Aorta (tissue), 5 donors: ENCODE measurements at regions not wholly inside any gene's neighbourhood (a gene's known extent, or its start where the extent isn't known, plus 50 kb on each side); places are given as distances from the start of the nearest gene placed in this dataset.
A peak's percentile ranks its signal among the peaks of the same experiment; 100 is the strongest.
"Not testable (repeated sequence)": the region's sequence is repeated elsewhere in the genome, so short reads cannot be mapped to it uniquely, and the experiment has no call there.

ENCODE experiments used
- ATAC-seq: fragments of 200-7000 bp; cut with Tn5 transposase; one replicate; pipeline ENCODE4 v1.9.1; 2022; ENCODE audit warnings: moderate library complexity; ENCODE audit not compliant: low FRiP score
- DNase-seq, 2 donors: peaks; one replicate each; pipeline ENCODE4 v3.0.0-alpha.2; 2020
- H3K27ac ChIP-seq, 2 donors: one replicate each; pipeline ENCODE4 v1.5.1; 2013; ENCODE audit warnings: low read length in 2 of 2, mild to moderate bottlenecking in 2 of 2, moderate library complexity in 2 of 2, control low read depth in 1 of 2, inconsistent platforms in 1 of 2, low read depth in 1 of 2
- H3K27me3 ChIP-seq, 2 donors: one replicate each; pipeline ENCODE4 v1.6.1; 2013; ENCODE audit warnings: control low read depth in 1 of 2, low read length in 1 of 2, mild to moderate bottlenecking in 1 of 2, moderate library complexity in 1 of 2; ENCODE audit not compliant: insufficient read depth in 2 of 2, control insufficient read depth in 1 of 2
- H3K36me3 ChIP-seq, 2 donors: one replicate each; pipeline ENCODE4 v1.6.1; 2013; ENCODE audit warnings: control low read depth in 1 of 2, low read length in 1 of 2, mild to moderate bottlenecking in 1 of 2; ENCODE audit not compliant: insufficient read depth in 2 of 2, control insufficient read depth in 1 of 2
- H3K4me1 ChIP-seq, 2 donors: one replicate each; pipeline ENCODE4 v1.6.1; 2013; ENCODE audit warnings: low read length in 2 of 2, control low read depth in 1 of 2, mild to moderate bottlenecking in 1 of 2, moderate library complexity in 1 of 2; ENCODE audit not compliant: insufficient read depth in 2 of 2, control insufficient read depth in 1 of 2
- H3K4me3 ChIP-seq, 2 donors: one replicate each; pipeline ENCODE4 v1.5.1; 2013; ENCODE audit warnings: low read length in 2 of 2, control low read depth in 1 of 2, mild to moderate bottlenecking in 1 of 2
- H3K9me3 ChIP-seq: one replicate; pipeline ENCODE4 v1.6.1; 2013; ENCODE audit warnings: mild to moderate bottlenecking, low read length; ENCODE audit not compliant: control insufficient read depth
- WGBS, 2 donors: extraction: QIAGEN DNeasy Blood & Tissue Kit; methylation state at CpG; one replicate each; pipeline ENCODE4 v1.1.7; 2013; 5-methylcytosine and 5-hydroxymethylcytosine counted together
- intact Hi-C, 2 donors: fragments of 100-400 bp; cut with DNase I; formaldehyde crosslinking; loops; one replicate each; pipeline versions ENCODE4 v1.14.2 to v1.15.0; 2022
- donor health status: healthy with polysubstance abuse.
- donor health status: Bipolar disorder and iron deficiency.
- donor health status: DM: no; HTN: no; CAD: no.
- donor health status: DM: no; HTN: no; CAD: no.
- donor health status: DM: yes; HTN: yes; CAD: no.

- DNase-seq, ATAC-seq, H3K27ac ChIP-seq, H3K36me3 ChIP-seq, H3K9me3 ChIP-seq, intact Hi-C loops, H3K4me1 ChIP-seq, H3K27me3 ChIP-seq, H3K4me3 ChIP-seq: not testable (repeated sequence)
- 85 to 86% methylated on average over 15 of the region's 15 CpGs for WGBS, 2 donors
These were observed 735.6 kb upstream of the DEFB115 start for GRCh38 chr20:30521686-30522415.

DNA sequence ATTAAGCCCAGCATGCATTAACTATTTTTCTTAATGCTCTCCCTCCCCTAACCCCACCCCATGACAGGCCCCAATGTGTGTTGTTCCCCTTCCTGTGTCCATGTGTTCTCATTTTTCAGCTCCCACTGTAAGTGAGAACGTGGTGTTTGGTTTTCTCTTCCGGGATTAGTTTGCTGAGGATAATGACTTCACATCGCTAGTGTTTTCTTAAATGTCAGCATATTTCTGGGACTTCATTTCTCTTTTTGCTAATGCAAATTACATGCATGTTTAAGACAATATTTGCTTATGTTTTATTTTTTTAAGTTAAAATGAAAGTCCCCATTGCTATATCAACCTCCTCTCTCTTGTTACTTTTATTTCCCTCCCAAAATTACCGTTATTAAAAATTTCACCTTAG, 733.3 kb upstream of the DEFB115 start:
- H3K9me3 ChIP-seq, H3K27ac ChIP-seq, H3K27me3 ChIP-seq, H3K4me3 ChIP-seq, DNase-seq, ATAC-seq, intact Hi-C loops, H3K36me3 ChIP-seq, H3K4me1 ChIP-seq: not testable (repeated sequence)
- 81 to 82% methylated on average over 4 of the region's 4 CpGs for WGBS, 2 donors

DNA sequence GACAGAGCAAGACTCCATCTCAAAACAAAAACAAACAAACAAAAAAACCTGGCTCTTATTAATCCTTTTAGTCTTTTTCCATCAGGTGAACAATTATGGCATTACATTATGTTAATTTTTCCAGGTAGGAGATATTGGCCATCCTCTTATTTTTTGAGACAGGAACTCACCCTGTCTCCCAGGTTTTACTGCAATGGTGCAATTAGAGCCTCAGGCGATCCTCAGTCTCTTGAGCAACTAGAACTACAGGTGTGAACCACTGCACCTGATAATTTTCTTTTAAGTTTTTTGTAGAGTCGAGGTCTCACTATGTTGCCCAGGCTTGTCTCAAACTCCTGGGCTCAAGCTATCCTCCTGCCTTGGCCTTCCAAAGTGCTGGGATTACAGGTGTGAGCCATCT, 732.7 kb upstream of the DEFB115 start:
- H3K36me3 ChIP-seq, ATAC-seq, H3K4me1 ChIP-seq, H3K9me3 ChIP-seq, H3K4me3 ChIP-seq, DNase-seq, H3K27me3 ChIP-seq, intact Hi-C loops, H3K27ac ChIP-seq: not testable (repeated sequence)
- 56 to 61% methylated on average over 2 of the region's 2 CpGs for WGBS, 2 donors

GRCh38 chr20:30533653-30534052, 723.8 kb upstream of the DEFB115 start:
- DNase-seq, intact Hi-C loops, H3K27me3 ChIP-seq, H3K27ac ChIP-seq, H3K36me3 ChIP-seq, H3K4me1 ChIP-seq, H3K4me3 ChIP-seq, H3K9me3 ChIP-seq, ATAC-seq: not testable (repeated sequence)

- H3K27me3 ChIP-seq, H3K36me3 ChIP-seq, H3K4me1 ChIP-seq, H3K27ac ChIP-seq, DNase-seq, H3K4me3 ChIP-seq, H3K9me3 ChIP-seq, intact Hi-C loops: not testable (repeated sequence)
- WGBS, 2 donors: 20 to 29% methylated on average over 20 of the region's 20 CpGs
- peak; percentile 69 for ATAC-seq
These were observed 720.0 kb upstream of the DEFB115 start for GRCh38 chr20:30537459-30537858.

- DNase-seq, ATAC-seq, H3K27me3 ChIP-seq, H3K9me3 ChIP-seq, H3K4me3 ChIP-seq, H3K36me3 ChIP-seq, intact Hi-C loops, H3K4me1 ChIP-seq, H3K27ac ChIP-seq: not testable (repeated sequence)
- 51 to 56% methylated on average over 3 of the region's 4 CpGs for WGBS, 2 donors
These were observed 717.0 kb upstream of the DEFB115 start for GRCh38 chr20:30540330-30541069.

- H3K27me3 ChIP-seq, H3K4me1 ChIP-seq, intact Hi-C loops, ATAC-seq, DNase-seq, H3K9me3 ChIP-seq, H3K36me3 ChIP-seq, H3K4me3 ChIP-seq, H3K27ac ChIP-seq: not testable (repeated sequence)
- 49 to 58% methylated on average over 3 to 4 of the region's 4 CpGs for WGBS, 2 donors
These were observed 706.2 kb upstream of the DEFB115 start for GRCh38 chr20:30551236-30551635.

DNA sequence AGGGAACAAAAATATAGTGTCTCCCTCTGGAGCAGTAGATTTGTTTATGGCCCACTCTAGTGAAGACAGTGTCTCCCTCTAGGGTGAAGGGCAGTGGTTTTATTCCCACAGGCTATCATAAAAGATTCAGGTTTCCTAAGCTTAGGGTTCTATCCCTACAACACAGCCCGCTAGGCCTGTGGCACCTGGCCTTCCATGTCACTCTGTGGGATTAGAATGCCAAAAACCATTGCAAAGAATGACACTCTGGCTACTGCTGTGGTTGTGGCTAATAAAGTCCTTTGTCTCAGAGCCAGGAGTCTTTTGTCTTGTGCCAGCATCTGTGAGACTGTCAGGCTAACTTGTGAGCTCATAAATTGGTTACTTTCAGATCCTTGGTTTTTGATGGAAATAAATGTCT, 700.7 kb upstream of the DEFB115 start:
- H3K4me1 ChIP-seq, H3K4me3 ChIP-seq, intact Hi-C loops, DNase-seq, H3K36me3 ChIP-seq, H3K27ac ChIP-seq, H3K27me3 ChIP-seq, ATAC-seq, H3K9me3 ChIP-seq: not testable (repeated sequence)
- WGBS, 2 donors: 46 to 52% methylated on average over 1 of the region's 1 CpG

DNA sequence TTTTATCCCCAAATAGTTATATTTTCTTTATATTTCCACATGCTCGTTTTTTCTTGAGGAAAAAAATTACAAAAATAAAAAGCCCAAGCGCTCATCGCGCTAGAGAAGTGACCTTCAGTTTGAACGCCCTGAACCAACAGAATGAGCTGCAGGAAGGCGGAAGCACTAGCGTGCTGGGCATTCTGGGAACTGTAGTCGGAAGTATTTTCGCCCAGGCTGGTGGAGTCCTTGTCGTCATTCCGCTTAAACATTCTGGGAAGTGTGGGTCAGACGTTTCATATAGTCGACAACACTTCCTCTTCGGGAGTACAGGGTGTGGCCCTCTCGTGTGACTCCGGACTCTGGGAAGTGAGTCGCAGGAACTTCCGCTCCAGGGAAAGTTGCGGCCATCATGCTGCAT, 692.4 kb upstream of the DEFB115 start:
- H3K4me1 ChIP-seq, intact Hi-C loops, DNase-seq, H3K4me3 ChIP-seq, H3K27me3 ChIP-seq, H3K9me3 ChIP-seq, H3K36me3 ChIP-seq, ATAC-seq, H3K27ac ChIP-seq: not testable (repeated sequence)
- 58 to 64% methylated on average over 18 to 19 of the region's 19 CpGs for WGBS, 2 donors
